ENCODE measurements at regions not wholly inside any gene's neighbourhood (a gene's known extent, or its start where the extent isn't known, plus 50 kb on each side); places are given as distances from the start of the nearest gene placed in this dataset.
"Not testable (repeated sequence)": the region's sequence is repeated elsewhere in the genome, so short reads cannot be mapped to it uniquely, and the experiment has no call there.

GRCh38 chr13:37207691-37208451 is 102.4 kb upstream of the CSNK1A1L start:
- no peak for DNase-seq

GRCh38 chr13:37202264-37202663 is 96.8 kb upstream of the CSNK1A1L start:
- DNase-seq: no peak

- no peak for DNase-seq
Measured at GRCh38 chr13:37201081-37201480, 95.6 kb upstream of the CSNK1A1L start.

GRCh38 chr13:37198629-37199028 is 93.2 kb upstream of the CSNK1A1L start:
- no peak for DNase-seq

- no peak for DNase-seq
Measured at GRCh38 chr13:37195621-37196020, 90.2 kb upstream of the CSNK1A1L start.

- peak; percentile 67 for DNase-seq
Measured at GRCh38 chr13:37194428-37194861, 89.0 kb upstream of the CSNK1A1L start.

- DNase-seq: no peak
Measured at GRCh38 chr13:37192956-37193355, 87.5 kb upstream of the CSNK1A1L start.

- DNase-seq: no peak
Measured at GRCh38 chr13:37187621-37188020, 82.2 kb upstream of the CSNK1A1L start.

- DNase-seq: no peak
Measured at GRCh38 chr13:37187105-37187504, 81.6 kb upstream of the CSNK1A1L start.

- DNase-seq: no peak
Measured at GRCh38 chr13:37181620-37182019, 76.2 kb upstream of the CSNK1A1L start.

- no peak for DNase-seq
Measured at GRCh38 chr13:37179645-37180044, 74.2 kb upstream of the CSNK1A1L start.

GRCh38 chr13:37177125-37177524 is 71.7 kb upstream of the CSNK1A1L start:
- DNase-seq: no peak

- no peak for DNase-seq
Measured at GRCh38 chr13:37175996-37176395, 70.5 kb upstream of the CSNK1A1L start.

GRCh38 chr13:37173214-37173613 is 67.8 kb upstream of the CSNK1A1L start:
- no peak for DNase-seq

GRCh38 chr13:37172226-37172625 is 66.8 kb upstream of the CSNK1A1L start:
- not testable (repeated sequence) for DNase-seq

- DNase-seq: no peak
Measured at GRCh38 chr13:37168926-37169325, 63.5 kb upstream of the CSNK1A1L start.

GRCh38 chr13:37168151-37168550 is 62.7 kb upstream of the CSNK1A1L start:
- DNase-seq: no peak

GRCh38 chr13:37164635-37165034 is 59.2 kb upstream of the CSNK1A1L start:
- no peak for DNase-seq

GRCh38 chr13:37163641-37164265 is 58.3 kb upstream of the CSNK1A1L start:
- DNase-seq: no peak

GRCh38 chr13:37158481-37158880 is 53.0 kb upstream of the CSNK1A1L start:
- DNase-seq: no peak

- peak; percentile 8 for DNase-seq
Measured at GRCh38 chr13:37155613-37156097, 50.2 kb upstream of the CSNK1A1L start.
